ENCODE measurements at regions not wholly inside any gene's neighbourhood (a gene's known extent, or its start where the extent isn't known, plus 50 kb on each side); places are given as distances from the start of the nearest gene placed in this dataset.

DNA sequence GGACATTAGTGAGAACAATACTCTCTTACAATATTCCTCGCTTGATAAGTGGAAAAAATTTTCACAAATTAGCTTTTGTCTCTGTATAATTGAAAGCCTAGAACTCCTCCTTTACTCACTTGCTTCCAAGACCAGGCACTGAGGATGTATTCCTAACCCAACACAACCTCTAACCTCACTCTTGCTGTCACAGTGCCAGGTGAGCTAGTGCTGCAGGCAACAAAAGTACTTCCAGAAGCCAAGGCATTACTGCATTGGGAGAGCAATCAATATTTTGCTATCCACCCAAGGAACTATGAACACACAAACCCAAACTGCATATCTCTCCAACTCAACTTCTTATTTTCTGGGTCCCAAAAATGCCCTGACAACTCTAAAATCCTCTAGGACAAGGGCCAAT lies 1081.0 kb downstream of the VRK1 start:
- Histone ChIP-seq H3F3A (ENCODE audit: insufficient read depth, low read length, poor library complexity, severe bottlenecking) (no peaks in the 10 kb centered on the region), H3K9me3 (ENCODE audit: low read length) (no peaks in the 10 kb centered on the region), H3K9ac (ENCODE audit: low read length) (no peak overlapping the region), H3K9me2 (ENCODE audit: insufficient read depth, low read length) (no peaks in the 10 kb centered on the region), H4K20me1 (ENCODE audit: insufficient read depth) (no peaks in the 10 kb centered on the region), H3K4me2 (ENCODE audit: low read length) (no peak overlapping the region), H2AFZ (ENCODE audit: low read depth, low read length) (no peak overlapping the region), H3K4me3 (ENCODE audit: low read length) (no peak overlapping the region), H3K27me3 (ENCODE audit: insufficient read depth, low read depth, low read length) (no peaks in the 10 kb centered on the region), H3K36me3 (ENCODE audit: insufficient read depth, low read length) (no peaks in the 10 kb centered on the region), H3K27ac (ENCODE audit: low read length) (no peak overlapping the region), H3K79me2 (replicated peaks; ENCODE audit: insufficient read depth, low read length) (no peaks in the 10 kb centered on the region)
- no peak for TF ChIP-seq REST (IDR thresholded peaks at IDR 0.05; ENCODE audit: borderline replicate concordance)
- TF ChIP-seq EZH2 (IDR thresholded peaks at IDR 0.05; ENCODE audit: borderline replicate concordance, insufficient read depth, low read length, poor library complexity, severe bottlenecking) = no peak
- no peak for TF ChIP-seq EP300 (conservative IDR thresholded peaks at IDR 0.05; ENCODE audit: poor library complexity, severe bottlenecking)
- no peak for TF ChIP-seq MXI1 (conservative IDR thresholded peaks at IDR 0.05; ENCODE audit: poor library complexity, severe bottlenecking)

- no peaks in the 10 kb centered on the region for H3F3A ChIP-seq (ENCODE audit: insufficient read depth, low read length, poor library complexity, severe bottlenecking)
- no peak overlapping the region for H3K27ac ChIP-seq (ENCODE audit: low read length)
- no peaks in the 10 kb centered on the region for H3K79me2 ChIP-seq (replicated peaks; ENCODE audit: insufficient read depth, low read length)
- H3K4me2 ChIP-seq (ENCODE audit: low read length) = no peak overlapping the region
- H3K4me3 ChIP-seq (ENCODE audit: low read length) = no peak overlapping the region
- no peak for TF ChIP-seq REST (IDR thresholded peaks at IDR 0.05; ENCODE audit: borderline replicate concordance)
- no peak for TF ChIP-seq RAD21 (conservative IDR thresholded peaks at IDR 0.05)
- no peak for TF ChIP-seq POLR2AphosphoS5 (IDR thresholded peaks at IDR 0.05)
- no peak for TF ChIP-seq TAF1 (IDR thresholded peaks at IDR 0.05; ENCODE audit: low read depth)
- TF ChIP-seq, protein P1, sequence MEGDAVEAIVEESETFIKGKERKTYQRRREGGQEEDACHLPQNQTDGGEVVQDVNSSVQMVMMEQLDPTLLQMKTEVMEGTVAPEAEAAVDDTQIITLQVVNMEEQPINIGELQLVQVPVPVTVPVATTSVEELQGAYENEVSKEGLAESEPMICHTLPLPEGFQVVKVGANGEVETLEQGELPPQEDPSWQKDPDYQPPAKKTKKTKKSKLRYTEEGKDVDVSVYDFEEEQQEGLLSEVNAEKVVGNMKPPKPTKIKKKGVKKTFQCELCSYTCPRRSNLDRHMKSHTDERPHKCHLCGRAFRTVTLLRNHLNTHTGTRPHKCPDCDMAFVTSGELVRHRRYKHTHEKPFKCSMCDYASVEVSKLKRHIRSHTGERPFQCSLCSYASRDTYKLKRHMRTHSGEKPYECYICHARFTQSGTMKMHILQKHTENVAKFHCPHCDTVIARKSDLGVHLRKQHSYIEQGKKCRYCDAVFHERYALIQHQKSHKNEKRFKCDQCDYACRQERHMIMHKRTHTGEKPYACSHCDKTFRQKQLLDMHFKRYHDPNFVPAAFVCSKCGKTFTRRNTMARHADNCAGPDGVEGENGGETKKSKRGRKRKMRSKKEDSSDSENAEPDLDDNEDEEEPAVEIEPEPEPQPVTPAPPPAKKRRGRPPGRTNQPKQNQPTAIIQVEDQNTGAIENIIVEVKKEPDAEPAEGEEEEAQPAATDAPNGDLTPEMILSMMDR (IDR thresholded peaks at IDR 0.05; ENCODE audit: poor library complexity, severe bottlenecking) = no peak
- TF ChIP-seq EZH2 (IDR thresholded peaks at IDR 0.05; ENCODE audit: borderline replicate concordance, insufficient read depth, low read length, poor library complexity, severe bottlenecking) = no peak
- no peak for TF ChIP-seq MXI1 (conservative IDR thresholded peaks at IDR 0.05; ENCODE audit: poor library complexity, severe bottlenecking)
- no peak for TF ChIP-seq SMC3 (conservative IDR thresholded peaks at IDR 0.05; ENCODE audit: poor library complexity)
- no peak for TF ChIP-seq EP300 (conservative IDR thresholded peaks at IDR 0.05; ENCODE audit: poor library complexity, severe bottlenecking)
- H2AFZ ChIP-seq (ENCODE audit: low read depth, low read length) = no peak overlapping the region
- no peaks in the 10 kb centered on the region for H3K27me3 ChIP-seq (ENCODE audit: insufficient read depth, low read depth, low read length)
- H3K36me3 ChIP-seq (ENCODE audit: insufficient read depth, low read length) = no peaks in the 10 kb centered on the region
- H3K9me2 ChIP-seq (ENCODE audit: insufficient read depth, low read length) = no peaks in the 10 kb centered on the region
- H4K20me1 ChIP-seq (ENCODE audit: insufficient read depth) = no peaks in the 10 kb centered on the region
- H3K9ac ChIP-seq (ENCODE audit: low read length) = no peak overlapping the region
- H3K9me3 ChIP-seq (ENCODE audit: low read length) = no peaks in the 10 kb centered on the region
Observed at GRCh38 chr14:97878727-97879126, 1081.5 kb downstream of the VRK1 start.

Measured in neural cell (in vitro differentiated cells).